ENCODE measurements at regions not wholly inside any gene's neighbourhood (a gene's known extent, or its start where the extent isn't known, plus 50 kb on each side); places are given as distances from the start of the nearest gene placed in this dataset.

DNA sequence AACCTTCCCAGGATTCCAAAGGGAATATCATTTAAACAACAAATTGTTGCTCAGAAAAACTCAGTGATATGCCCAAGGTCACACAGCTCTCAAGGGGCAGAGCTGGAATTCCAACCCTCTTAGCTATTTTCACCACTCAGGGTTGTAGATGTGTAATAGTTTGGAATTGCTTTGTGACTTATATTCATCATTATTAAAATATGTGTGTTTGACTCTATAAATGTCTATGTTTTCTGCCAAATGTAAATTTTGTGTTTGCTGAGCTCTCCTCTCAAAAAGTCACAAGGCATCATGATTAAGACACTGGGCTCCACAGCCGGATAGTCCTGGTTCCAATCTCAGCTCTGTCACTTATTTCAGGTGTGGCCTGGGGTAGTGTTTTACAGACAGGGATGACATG lies 407.3 kb downstream of the TMEM135 start:
- TF ChIP-seq, protein P1, sequence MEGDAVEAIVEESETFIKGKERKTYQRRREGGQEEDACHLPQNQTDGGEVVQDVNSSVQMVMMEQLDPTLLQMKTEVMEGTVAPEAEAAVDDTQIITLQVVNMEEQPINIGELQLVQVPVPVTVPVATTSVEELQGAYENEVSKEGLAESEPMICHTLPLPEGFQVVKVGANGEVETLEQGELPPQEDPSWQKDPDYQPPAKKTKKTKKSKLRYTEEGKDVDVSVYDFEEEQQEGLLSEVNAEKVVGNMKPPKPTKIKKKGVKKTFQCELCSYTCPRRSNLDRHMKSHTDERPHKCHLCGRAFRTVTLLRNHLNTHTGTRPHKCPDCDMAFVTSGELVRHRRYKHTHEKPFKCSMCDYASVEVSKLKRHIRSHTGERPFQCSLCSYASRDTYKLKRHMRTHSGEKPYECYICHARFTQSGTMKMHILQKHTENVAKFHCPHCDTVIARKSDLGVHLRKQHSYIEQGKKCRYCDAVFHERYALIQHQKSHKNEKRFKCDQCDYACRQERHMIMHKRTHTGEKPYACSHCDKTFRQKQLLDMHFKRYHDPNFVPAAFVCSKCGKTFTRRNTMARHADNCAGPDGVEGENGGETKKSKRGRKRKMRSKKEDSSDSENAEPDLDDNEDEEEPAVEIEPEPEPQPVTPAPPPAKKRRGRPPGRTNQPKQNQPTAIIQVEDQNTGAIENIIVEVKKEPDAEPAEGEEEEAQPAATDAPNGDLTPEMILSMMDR (IDR thresholded peaks at IDR 0.05), result no peak
- no peak for TF ChIP-seq POLR2A (IDR thresholded peaks at IDR 0.05)

All from ovary (tissue), 3 donors.